EH (cell line): ENCODE measurements at regions not wholly inside any gene's neighbourhood (a gene's known extent, or its start where the extent isn't known, plus 50 kb on each side); places are given as distances from the start of the nearest gene placed in this dataset.

ENCODE experiments used
- DNase-seq: peaks from one replicate; pipeline ENCODE4 v3.0.0-alpha.2; 2015; ENCODE audit warnings: low read depth

DNA sequence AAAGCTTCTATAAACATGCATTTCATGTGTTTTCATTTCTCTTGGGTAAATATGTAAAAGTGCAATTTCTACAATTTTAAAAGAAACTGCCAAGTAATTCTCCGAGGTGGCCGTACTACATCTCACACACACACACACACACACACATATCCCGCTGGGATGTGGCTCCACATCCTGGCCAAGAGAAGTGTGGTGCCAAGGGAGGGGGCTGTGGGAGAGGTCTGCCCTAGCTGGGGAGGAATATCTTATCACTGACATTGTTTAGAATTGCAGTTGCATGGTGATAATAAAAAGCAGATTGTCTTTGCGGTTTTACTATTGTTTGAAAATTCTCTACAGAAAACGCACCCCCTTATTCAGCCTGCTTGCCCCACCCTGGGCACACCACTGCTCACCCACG is 558.4 kb downstream of the BNC2 start:
- peak; percentile 20 for DNase-seq

DNA sequence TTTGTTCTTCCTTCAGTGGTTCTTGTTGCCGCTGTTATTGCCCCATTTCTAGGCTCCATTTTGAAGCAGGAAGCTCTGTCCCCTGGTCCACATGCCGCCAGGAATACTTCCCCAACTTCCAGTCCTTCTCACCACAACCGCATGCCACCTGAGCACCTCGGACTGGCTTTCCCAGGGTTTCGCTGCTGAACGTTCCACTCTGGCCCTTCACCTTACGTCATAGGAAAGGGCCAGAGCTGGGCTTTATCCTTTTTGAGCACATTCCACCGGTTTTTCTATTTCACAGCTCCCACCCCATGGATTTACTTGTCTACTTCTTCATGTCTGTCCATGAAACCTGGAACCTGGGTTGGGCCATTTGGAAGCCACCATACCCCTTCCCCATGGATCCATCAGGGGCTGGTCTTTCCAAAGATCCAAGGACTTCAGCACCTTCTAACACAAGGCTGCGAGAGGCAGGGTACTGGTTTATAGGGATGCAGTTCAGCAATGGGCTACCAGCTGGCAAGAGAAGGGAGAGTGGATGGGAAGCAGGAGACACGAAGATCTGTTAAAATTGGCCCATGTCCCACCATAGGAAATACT is 557.4 kb downstream of the BNC2 start:
- no peak for DNase-seq

DNA sequence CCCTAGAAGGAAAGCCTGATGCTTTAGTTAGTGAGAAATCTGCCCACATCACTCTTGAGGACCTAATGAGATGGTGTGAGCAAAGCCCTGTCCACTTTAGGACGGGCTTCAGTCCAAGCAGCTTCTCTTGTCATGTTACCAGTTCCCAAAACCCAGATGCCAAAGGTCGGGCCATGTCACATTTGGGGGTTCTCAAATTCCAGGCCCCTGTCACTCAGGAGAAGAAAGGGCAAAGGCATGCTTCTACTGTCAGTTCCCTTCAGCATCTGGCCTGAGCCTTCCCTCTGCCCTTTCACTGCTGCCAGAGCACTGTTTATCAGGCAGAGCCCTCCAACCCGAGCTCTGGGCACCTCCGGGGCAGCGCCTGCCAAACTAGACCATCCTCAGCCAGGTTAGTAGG is 556.0 kb downstream of the BNC2 start:
- no peak for DNase-seq

DNA sequence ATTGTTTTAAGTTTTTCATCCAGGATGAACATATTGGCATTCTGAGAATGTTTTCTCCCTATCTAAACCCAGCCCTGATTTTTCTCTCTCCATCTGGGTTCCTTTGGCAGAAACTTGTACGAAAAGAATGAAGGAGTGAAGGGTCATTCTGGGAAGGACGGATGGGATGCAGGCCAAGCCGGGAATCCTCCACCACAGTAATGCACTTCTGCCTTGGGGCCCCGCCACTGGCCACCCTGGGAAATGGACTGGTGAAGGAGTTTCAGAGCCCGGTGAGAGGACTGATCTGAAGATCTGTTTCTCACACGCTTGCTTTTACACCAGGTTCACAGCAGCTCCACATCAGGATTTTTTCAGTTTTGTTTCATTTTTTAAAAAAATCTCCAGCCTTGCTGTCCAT is 554.8 kb downstream of the BNC2 start:
- DNase-seq, result peak; percentile 13

DNA sequence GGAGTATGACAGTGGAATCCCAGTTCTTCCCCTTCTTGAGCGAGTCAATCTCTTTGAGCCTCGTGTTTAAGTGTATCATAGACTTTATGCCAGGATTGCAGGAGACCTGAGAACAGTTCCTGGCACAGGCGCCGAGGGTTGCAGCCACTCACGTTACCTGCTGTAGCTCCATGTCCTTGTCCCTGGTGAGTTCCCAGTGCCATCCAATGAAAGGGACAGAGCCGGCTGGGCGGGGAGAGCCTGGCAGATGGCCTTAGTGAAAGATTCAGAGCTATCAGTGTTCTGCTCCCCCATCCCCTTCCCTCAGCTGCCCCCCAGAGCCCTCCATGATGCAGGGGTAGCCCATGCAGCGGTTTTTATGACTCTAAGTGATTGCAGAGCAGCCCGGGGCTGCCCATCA is 554.0 kb downstream of the BNC2 start:
- no peak for DNase-seq

DNA sequence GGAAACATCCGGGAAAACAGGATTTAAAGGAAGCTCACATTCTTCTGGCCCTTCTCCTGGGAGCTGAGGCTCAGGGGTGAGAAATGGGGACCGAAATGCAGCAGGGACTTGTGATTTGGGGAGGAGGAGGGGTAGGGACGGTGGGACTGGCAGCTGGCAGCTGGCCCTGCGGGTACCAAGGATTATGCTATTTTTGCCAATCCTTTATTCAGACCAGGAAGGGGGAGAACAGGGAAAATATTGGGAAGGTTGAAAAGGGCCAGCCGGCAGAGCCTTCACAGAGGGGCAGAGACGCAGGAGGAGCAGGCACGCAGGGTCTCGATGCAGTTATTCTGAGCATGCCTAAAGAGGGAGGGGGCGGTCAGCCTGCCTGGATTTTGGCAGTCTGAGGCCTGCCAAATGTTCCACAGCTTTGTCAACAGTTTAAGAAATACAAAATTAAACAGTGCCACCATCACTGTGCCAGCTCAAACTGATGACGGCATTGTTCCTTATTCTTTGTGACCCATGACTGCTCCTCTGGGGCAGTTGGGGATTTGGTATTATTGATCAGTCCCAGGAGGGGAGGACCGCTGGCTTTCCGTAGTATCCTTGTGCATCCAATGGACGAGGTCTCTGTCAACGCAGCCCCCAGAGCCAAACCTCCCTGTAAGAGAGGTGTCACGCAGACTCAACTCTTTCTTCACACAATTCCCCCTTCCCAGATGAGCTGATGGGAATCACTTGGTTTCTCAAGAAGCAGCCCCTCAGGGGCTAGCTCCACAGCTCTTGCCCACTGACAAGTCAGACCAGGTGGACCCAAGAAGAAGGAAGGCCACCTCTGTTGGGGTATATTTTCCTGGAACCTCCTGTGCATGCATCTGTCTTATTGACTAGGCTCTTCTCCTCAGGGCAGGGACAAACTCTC is 553.3 kb downstream of the BNC2 start:
- no peak for DNase-seq

DNA sequence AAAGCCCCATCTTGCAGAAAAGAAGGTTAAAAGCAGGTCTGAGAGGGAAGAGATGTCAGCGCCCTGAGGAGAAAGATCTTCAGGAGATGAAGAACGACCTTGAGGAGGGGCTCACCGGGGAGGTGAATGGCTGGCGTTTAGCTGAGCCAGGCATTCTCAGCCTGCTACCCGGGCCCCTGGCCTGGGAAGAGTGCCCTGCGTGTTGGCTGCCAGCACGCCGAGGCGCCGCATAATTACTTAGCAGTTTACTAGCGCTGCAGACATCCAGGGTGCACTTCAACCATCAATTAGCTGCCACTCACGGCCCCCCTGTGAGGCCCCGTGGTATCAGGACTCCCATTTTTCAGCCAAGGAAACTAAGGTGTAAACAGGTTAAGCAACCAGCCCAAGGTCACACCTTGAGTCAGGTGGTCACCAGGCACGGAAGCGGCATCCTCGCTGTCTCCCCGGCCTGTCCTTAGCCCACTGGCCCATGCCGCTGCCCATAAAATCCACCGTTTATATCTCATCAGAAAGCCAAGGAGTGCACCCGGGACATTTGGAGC is 551.9 kb downstream of the BNC2 start:
- DNase-seq, result no peak

DNA sequence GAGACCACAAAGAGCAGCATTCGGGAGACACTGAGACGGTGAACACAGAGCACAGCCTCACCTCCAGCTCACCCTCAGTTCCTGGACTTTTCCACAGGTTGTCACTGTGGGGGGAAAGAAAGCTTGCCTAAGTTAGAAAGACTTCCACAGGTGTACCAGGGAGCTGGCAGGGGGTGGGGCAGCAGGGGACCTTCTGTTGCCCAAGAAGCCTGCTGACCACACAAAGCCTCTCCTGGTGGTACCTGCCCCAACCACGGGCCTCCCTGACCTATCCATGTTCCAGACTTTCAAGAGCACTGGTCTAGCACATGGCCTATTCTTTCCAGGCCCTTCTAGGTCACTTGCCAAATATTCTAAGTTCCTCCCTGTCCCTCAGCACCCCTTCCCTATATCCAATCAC is 550.8 kb downstream of the BNC2 start:
- DNase-seq, result no peak

DNA sequence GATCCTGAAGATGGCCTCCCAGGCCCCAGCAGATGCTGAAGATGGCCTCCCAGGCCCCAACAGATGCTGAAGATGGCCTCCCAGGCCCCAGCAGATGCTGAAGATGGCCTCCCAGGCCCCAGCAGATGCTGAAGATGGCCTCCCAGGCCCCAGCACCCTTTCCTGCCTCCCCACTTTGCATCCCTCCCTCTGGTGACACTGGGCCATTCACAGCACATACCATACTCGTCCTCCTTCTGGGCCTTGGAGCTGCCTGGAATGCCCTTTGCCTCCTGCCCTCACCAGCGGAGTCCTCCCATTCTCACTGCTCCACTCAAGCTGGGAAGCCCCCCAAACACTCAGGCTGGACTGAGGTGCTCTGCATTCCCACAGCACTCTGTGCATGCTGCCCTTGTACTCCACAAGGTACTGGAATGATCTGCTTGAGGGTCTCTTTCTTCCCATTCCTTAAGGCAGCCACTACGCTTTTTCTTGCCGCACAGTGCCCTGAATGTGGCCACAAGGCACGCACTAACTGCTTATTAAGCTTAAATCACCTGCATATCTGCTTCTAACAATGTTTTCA is 550.0 kb downstream of the BNC2 start:
- DNase-seq, result no peak

DNA sequence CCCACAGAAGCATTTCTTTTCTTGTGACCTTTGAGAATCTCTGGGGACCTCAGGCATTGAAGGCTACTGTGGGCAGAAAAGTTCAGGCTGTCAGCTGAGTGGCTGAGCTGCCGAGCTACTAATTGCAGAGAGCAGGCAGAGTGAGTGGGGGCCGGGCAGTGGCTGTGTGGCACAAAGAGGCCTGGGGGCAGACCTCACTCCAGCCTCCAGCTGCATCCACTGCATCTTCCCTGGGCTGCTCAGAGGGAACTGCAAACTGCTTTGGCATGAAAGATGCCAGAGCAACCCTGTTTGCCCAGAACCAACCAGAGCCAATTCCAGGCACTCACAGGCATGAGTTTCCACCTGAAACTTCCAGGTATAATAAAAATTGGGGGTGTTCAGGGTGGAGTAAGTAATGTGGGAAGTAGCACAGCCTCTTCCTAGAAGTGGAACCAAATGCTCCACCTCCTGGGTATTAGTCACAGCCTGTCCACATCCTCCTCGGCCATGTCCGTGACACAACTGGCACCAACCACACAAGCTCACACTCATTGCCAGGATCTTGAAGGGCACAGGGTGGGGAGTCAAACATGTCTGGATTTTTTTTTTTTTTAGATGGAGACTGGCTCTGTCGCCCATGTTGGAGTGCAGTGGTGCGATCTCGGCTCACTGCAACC is 548.9 kb downstream of the BNC2 start:
- peak; percentile 77 for DNase-seq

DNA sequence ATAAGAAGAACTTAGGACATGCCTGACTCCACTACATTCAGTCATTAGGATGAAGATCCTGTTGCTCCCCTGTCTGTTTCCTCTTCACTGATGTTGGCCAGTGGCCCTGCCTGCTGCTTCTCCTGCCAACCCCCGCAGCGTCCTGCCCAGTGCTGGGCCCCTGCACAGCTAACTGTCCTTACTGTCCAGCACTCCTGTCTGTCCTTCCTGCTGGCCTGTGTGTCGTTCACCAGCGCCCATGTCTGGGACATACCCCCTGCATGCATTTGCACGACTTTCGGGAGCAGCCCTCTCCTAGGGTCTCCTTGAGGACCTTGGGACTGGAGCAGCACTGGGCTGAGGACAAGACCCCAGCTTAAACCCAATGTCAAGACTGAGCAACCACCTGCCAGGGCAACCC is 547.6 kb downstream of the BNC2 start:
- no peak for DNase-seq

DNA sequence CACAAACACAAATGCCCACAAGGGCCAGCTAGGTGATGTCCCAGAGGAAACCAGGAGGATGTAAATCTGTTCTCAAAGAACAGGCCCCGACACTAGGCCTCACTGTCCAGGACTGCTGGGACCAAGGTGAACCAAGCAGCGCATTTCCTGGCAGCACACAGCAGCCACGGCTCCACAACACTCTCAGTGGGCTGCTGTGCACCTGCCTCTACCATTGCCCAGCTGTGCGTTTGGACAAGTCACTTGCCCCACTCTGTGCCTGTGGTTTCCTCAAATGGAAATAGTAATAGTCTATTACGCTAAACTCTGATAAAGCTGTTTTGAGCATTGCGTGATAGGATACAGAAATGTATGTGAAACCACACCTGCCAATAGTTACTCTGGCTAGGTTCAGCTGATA is 544.5 kb downstream of the BNC2 start:
- DNase-seq, result no peak

DNA sequence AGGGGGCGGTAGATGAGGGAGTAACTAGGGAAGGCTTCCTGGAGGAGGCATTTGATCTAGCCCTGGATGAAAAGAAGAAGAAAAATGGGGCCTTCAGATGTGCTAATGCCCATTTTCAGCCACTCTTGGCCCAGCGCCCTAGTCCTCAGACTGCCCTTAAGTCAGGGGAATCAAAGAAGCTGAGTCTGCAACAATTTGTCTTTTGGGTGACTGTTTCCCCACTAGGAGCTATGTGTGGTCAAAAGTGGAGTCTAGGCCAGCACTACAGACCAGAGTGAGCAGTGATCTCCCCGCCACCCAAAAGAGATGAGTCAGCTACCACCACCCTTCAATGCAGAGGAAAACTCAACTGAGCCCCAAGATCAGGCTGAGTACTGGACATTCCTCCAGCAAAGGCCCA is 542.1 kb downstream of the BNC2 start:
- DNase-seq, result no peak

DNA sequence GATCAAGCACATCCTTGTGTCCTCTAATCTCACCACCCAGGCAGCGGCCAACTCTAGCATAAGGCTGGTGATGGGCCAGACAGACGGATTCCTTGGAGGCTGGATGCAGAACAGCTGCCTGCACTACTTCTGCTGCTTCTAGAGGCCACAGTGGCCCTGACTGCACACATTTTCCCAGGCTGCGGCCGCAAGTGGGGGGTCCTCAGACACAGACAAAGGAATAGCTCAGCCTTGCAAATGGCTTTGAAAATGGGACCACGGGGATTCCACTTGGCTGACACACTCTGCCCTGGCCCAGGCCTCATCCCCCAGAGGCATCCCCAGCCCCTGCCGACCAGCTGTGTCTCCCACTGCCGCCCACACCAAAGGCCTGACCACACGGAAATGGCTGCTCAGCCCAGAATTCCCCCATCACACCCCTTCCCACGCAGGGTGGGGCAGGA is 540.8 kb downstream of the BNC2 start:
- DNase-seq, result peak; percentile 18

DNA sequence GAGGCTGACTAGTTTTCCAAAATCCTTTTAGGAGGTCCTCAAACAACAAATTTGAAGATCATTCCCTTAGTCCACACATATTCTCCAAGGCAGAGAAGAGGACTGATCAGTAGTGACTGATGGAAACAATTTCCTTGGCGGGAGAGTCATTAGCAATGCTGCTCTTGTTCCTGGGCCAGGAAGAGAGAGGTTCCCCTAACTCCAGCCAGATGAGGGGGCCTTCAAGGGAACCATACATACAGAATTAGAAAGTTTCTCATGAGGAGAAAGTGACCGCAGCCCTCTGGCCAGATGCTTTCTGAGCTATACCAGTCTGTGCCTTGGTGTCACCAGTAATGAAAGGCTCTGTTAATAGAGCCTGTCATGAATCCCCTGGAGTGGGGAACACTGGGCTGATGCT is 539.4 kb downstream of the BNC2 start:
- no peak for DNase-seq

DNA sequence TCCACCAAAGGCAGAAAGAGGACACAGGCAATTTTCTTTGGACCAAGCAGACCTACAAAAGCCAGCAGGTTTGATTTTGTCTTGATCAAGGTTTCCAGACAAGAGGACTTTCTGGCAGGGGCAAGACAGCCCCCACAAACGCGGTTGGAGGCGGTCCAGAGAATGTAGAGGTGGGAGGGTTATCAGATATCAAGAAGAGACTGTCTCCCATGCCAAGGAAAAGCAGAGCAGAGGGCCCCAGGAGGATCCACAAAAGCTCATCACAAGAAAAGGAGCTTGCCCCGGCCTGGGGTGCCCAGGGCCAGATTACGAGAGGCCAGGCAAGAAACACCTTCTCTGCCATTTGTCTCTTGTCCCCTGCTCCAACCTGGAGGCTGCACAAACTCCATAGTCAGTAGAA is 538.9 kb downstream of the BNC2 start:
- DNase-seq, result no peak

DNA sequence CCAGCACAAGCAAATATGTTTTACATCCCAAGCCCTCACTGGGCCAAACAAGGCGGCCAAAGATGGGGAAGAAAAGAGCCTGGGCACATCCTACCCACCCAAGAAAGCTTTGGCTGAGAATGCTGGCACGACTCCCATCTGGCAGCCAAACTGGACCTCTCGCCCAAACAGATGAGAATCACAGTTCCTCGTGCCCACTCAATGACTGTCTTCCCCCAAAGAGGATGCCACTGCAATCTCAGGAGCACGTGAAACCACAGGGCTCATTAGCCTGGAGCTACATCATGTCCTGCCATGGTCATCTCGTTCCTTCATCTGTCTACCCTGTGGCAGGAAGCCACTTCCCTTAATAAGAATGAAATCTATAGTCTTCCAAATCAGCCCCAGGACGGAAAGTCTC is 536.8 kb downstream of the BNC2 start:
- DNase-seq, result peak; percentile 63

DNA sequence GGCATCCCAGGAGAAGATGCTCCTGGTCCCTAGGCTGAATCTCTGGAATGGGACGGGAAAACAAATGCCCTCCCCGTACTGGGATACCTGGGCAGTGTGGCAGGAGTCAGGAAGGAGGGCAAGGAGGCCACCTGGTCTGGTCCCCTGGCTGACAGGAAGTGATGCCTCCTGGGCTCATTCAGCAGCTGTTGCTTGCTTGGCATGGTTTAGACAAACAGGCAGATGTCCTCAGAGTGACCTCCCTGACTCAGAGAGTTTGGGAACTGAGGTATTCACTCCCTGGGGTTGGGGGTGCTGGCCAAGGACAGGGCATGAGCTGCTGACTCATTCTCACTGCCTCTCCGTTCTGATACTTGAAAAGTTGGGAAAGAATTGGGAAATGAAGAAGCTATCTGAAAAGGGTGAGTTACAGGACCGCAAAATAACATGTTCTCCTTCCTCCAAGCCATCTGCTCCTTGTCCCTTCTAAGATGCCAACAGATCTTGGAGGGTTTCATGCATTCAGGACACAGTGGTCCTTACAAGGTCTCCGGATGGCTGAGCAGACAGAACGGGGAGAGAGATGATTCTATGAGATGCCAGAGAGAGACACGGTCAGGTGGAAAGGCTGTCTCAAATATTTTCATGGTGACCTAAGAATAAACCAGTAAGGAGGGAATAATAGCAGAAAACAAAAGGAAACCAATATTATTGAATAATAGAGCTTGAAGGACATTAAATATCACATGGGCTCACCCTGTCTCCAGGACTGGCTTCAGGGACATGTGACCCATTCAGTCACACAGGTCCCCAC is 534.5 kb downstream of the BNC2 start:
- peak; percentile 99 for DNase-seq

DNA sequence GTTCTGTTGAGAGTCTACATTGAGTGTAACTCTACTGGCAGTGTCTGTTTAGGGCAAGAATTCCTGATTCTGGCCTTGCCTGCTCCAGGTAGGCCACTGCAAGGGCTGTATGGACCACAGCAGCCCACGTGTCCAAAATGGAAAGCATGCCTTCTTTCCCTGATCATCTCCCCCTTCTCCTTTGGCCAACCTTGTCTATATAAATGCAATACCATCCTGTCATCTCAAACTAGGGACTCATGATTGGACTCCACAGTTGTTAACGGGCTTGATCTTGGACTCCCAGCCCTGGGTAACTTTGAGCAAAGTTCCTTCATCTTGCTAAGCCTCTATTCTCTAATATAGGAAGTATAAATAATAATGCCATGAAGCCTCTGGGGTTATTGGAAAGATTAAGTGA is 533.6 kb downstream of the BNC2 start:
- DNase-seq, result no peak

DNA sequence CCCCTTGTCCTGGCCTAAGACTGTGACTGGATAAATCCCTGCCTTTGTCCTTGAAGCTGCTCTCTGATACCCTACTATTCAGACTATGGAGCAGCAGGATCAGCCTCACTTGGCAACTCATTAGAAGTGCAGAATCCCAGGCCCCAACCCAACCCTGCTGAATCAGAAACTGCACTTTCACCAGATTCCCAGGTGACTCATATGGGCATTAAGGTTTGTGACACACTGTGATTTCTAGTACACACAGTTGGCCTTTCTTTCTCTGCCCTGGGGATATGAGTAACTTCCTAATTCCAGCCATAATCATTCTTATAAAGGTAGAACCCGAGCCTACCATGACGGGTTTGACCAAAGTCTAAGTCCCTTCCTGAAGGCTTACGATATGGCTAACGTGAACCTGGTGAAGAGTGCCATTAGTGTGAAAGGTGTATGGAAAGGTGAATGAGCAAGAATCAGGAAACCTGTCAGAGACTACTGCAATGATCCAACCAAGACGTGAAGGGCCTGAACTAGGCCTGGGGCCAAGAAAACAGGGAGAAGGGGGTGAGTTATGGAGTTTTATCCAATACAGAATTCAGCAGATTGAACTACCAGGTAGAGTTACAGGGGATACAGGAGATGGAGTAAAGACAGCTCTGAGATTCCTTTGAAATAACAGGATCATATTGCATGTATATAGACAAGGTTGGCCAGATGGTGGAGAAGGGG is 533.0 kb downstream of the BNC2 start:
- DNase-seq, result peak; percentile 91

DNA sequence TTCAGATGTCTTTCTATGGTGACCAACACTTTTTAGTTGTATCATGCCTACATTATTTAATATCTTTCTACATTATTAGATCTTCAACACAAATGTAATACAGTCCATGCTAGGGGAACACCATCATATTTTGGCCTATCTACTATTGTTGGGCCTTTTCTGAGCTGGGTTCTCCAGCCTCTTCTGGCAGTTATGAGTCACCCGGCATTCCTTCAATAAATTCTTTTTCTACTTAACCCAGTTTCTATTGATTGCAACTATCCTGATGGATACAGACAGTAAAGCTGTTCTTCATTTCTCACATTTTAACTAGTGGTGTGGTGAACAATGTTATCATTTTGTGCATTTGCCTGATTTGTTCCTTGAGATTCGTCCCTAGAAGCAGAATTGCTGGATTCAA is 529.3 kb downstream of the BNC2 start:
- peak; percentile 71 for DNase-seq
